K562 (cell line): ENCODE measurements at regions not wholly inside any gene's neighbourhood (a gene's known extent, or its start where the extent isn't known, plus 50 kb on each side); places are given as distances from the start of the nearest gene placed in this dataset.

Source experiments
- CREB1 ChIP-seq, 2 experiments: sonication (generic) in 1 of 2; formaldehyde crosslinking in 1 of 2; IDR thresholded peaks; 2 replicates each; pipeline versions ENCODE4 v1.6.1 to v1.8.0; 2012 to 2022; ENCODE audit warnings: inconsistent platforms in 1 of 2, mild to moderate bottlenecking in 1 of 2, missing genetic modification reagents in 1 of 2, moderate library complexity in 1 of 2
- ELF2 ChIP-seq: fragments of 250-450 bp; sonication (Bioruptor Pico); IDR thresholded peaks from 2 replicates; pipeline ENCODE4 v1.5.0; 2021; ENCODE audit warnings: mild to moderate bottlenecking
- EP300 ChIP-seq: IDR thresholded peaks from 2 replicates; pipeline ENCODE4 v1.6.1; 2012; ENCODE audit warnings: low read length, improper control_type of control experiment

- TF ChIP-seq CREB1 (IDR thresholded peaks at IDR 0.05) (no peak), CREB1 (CRISPR knock-in tag; IDR thresholded peaks at IDR 0.05) (no peak), ELF2 (no peak), EP300 (no peak)
Measured at GRCh38 chr4:127309369-127310102, 323.2 kb upstream of the INTU start.
